ENCODE measurements at regions not wholly inside any gene's neighbourhood (a gene's known extent, or its start where the extent isn't known, plus 50 kb on each side); places are given as distances from the start of the nearest gene placed in this dataset.

- TF ChIP-seq CTCF (IDR thresholded peaks at IDR 0.05; ENCODE audit: insufficient read depth, low read length, poor library complexity, severe bottlenecking) (no peak), EZH2phosphoT487 (conservative IDR thresholded peaks at IDR 0.05; ENCODE audit: low read length) (no peak)
These were observed 173.5 kb upstream of the RNF32 start for GRCh38 chr7:156466955-156467625.
